Trophoblast cell (in vitro differentiated cells and primary cell): ENCODE measurements at regions not wholly inside any gene's neighbourhood (a gene's known extent, or its start where the extent isn't known, plus 50 kb on each side); places are given as distances from the start of the nearest gene placed in this dataset.
"Not testable (repeated sequence)": the region's sequence is repeated elsewhere in the genome, so short reads cannot be mapped to it uniquely, and the experiment has no call there.

ENCODE experiments used
- DNase-seq, 2 donors: peaks; one replicate each; pipeline ENCODE4 v3.0.0-alpha.2; 2016
- H2AFZ ChIP-seq: 2 replicates; pipeline ENCODE4 v1.6.1; 2013; ENCODE audit warnings: low read length, moderate library complexity, mild to moderate bottlenecking; ENCODE audit not compliant: insufficient read depth, poor library complexity
- H2AK5ac ChIP-seq: 2 replicates; pipeline ENCODE4 v1.6.1; 2013; ENCODE audit warnings: mild to moderate bottlenecking, low read length
- H2BK120ac ChIP-seq: 2 replicates; pipeline ENCODE4 v1.6.1; 2013; ENCODE audit warnings: low read length, mild to moderate bottlenecking, moderate library complexity; ENCODE audit not compliant: insufficient read depth, poor library complexity
- H2BK12ac ChIP-seq: 2 replicates; pipeline ENCODE4 v1.6.1; 2013; ENCODE audit warnings: mild to moderate bottlenecking, low read length, moderate library complexity
- H2BK5ac ChIP-seq: 2 replicates; pipeline ENCODE4 v1.6.1; 2013; ENCODE audit warnings: low read length, low read depth, moderate library complexity, mild to moderate bottlenecking; ENCODE audit not compliant: poor library complexity
- H3K14ac ChIP-seq: 2 replicates; pipeline ENCODE4 v1.6.1; 2013; ENCODE audit warnings: mild to moderate bottlenecking, low read length
- H3K18ac ChIP-seq: 2 replicates; pipeline ENCODE4 v1.6.1; 2013; ENCODE audit warnings: mild to moderate bottlenecking, low read length
- H3K23ac ChIP-seq: 2 replicates; pipeline ENCODE4 v1.6.1; 2013; ENCODE audit warnings: low read length
- H3K27ac ChIP-seq: 2 replicates; pipeline ENCODE4 v1.5.1; 2013; ENCODE audit warnings: low read depth, mild to moderate bottlenecking, inconsistent platforms, low read length, moderate library complexity
- H3K27me3 ChIP-seq: 2 replicates; pipeline ENCODE4 v1.6.1; 2013; ENCODE audit warnings: inconsistent platforms, mild to moderate bottlenecking, low read length, moderate library complexity; ENCODE audit not compliant: insufficient read depth
- H3K36me3 ChIP-seq, 2 experiments: 1 replicate in 1 of 2; 2 replicates in 1 of 2; pipeline ENCODE4 v1.6.1; 2013; ENCODE audit warnings: low read length in 2 of 2, mild to moderate bottlenecking in 2 of 2, moderate library complexity in 1 of 2; ENCODE audit not compliant: insufficient read depth in 2 of 2, control insufficient read depth in 1 of 2
- H3K4ac ChIP-seq: 2 replicates; pipeline ENCODE4 v1.6.1; 2013; ENCODE audit warnings: low read depth, mild to moderate bottlenecking, low read length, moderate library complexity
- H3K4me1 ChIP-seq, 2 experiments: 1 replicate in 1 of 2; 2 replicates in 1 of 2; pipeline ENCODE4 v1.6.1; 2013; ENCODE audit warnings: low read length in 2 of 2, mild to moderate bottlenecking in 2 of 2, moderate library complexity in 1 of 2; ENCODE audit not compliant: insufficient read depth in 2 of 2, control insufficient read depth in 1 of 2
- H3K4me2 ChIP-seq: 2 replicates; pipeline ENCODE4 v1.6.1; 2013; ENCODE audit warnings: inconsistent platforms, mild to moderate bottlenecking, low read length, moderate library complexity
- H3K4me3 ChIP-seq: 2 replicates; pipeline ENCODE4 v1.5.1; 2013; ENCODE audit warnings: mild to moderate bottlenecking, low read depth, low read length, inconsistent platforms
- H3K79me1 ChIP-seq: one replicate; pipeline ENCODE4 v1.6.1; 2013; ENCODE audit warnings: low read length
- H3K79me2 ChIP-seq: 2 replicates; pipeline ENCODE4 v1.6.1; 2013; ENCODE audit warnings: low read length, mild to moderate bottlenecking; ENCODE audit not compliant: control insufficient read depth, insufficient read depth, poor library complexity
- H3K9ac ChIP-seq: 2 replicates; pipeline ENCODE4 v1.6.1; 2013; ENCODE audit warnings: mild to moderate bottlenecking, low read length
- H3K9me3 ChIP-seq: 2 replicates; pipeline ENCODE4 v1.6.1; 2013; ENCODE audit warnings: low read depth, mild to moderate bottlenecking, control low read depth, inconsistent platforms, low read length; ENCODE audit not compliant: insufficient read depth
- H4K12ac ChIP-seq: 2 replicates; pipeline ENCODE4 v1.6.1; 2013; ENCODE audit warnings: low read depth, mild to moderate bottlenecking, low read length, moderate library complexity
- H4K8ac ChIP-seq: 2 replicates; pipeline ENCODE4 v1.6.1; 2013; ENCODE audit warnings: low read depth, mild to moderate bottlenecking, low read length, moderate library complexity
- H4K91ac ChIP-seq: one replicate; pipeline ENCODE4 v1.6.1; 2013; ENCODE audit warnings: low read depth, mild to moderate bottlenecking, low read length, moderate library complexity
- whole genome bisulfite sequencing: extraction: QIAGEN DNeasy Blood & Tissue Kit; methylation state at CpG from one replicate; pipeline ENCODE4 v1.1.7; 2013; ENCODE audit warnings: missing lambda C conversion rate; ENCODE audit not compliant: insufficient read length, insufficient coverage; ENCODE audit errors: extremely low coverage; 5-methylcytosine and 5-hydroxymethylcytosine counted together

- H2BK12ac ChIP-seq, result no peak overlapping the region
- H2AFZ ChIP-seq, result no peak overlapping the region
- H3K4me2 ChIP-seq, result no peak overlapping the region
- no peak overlapping the region for H3K4ac ChIP-seq
- H3K9ac ChIP-seq, result no peak overlapping the region
- H2AK5ac ChIP-seq, result no peak overlapping the region
- H2BK5ac ChIP-seq, result no peak overlapping the region
- no peaks in the 10 kb centered on the region for H3K4me1 ChIP-seq
- no peaks in the 10 kb centered on the region for H3K9me3 ChIP-seq
- H3K27ac ChIP-seq, result no peak overlapping the region
- H4K8ac ChIP-seq, result no peak overlapping the region
- H3K79me1 ChIP-seq, result no peaks in the 10 kb centered on the region
- no CpG with 5 or more reads among the region's 4 CpGs for WGBS
- no peak overlapping the region for H4K91ac ChIP-seq
- H3K4me3 ChIP-seq, result no peak overlapping the region
- no peak for DNase-seq
- no peak overlapping the region for H2BK120ac ChIP-seq
- no peaks in the 10 kb centered on the region for H3K36me3 ChIP-seq
- no peaks in the 10 kb centered on the region for H3K27me3 ChIP-seq
- no peak overlapping the region for H3K14ac ChIP-seq
- no peak overlapping the region for H3K18ac ChIP-seq
- H4K12ac ChIP-seq, result no peak overlapping the region
- H3K23ac ChIP-seq, result no peak overlapping the region
- no peaks in the 10 kb centered on the region for H3K79me2 ChIP-seq
These were observed 583.8 kb upstream of the ARID1B start for GRCh38 chr6:156193381-156193780.

- H3K79me1 ChIP-seq, result no peaks in the 10 kb centered on the region
- no peak for DNase-seq
- no peak overlapping the region for H3K27ac ChIP-seq
- no peak overlapping the region for H2AFZ ChIP-seq
- H3K23ac ChIP-seq, result no peak overlapping the region
- no peaks in the 10 kb centered on the region for H3K79me2 ChIP-seq
- no peak overlapping the region for H3K4ac ChIP-seq
- no peaks in the 10 kb centered on the region for H3K36me3 ChIP-seq
- no peak overlapping the region for H4K8ac ChIP-seq
- no peak overlapping the region for H2BK12ac ChIP-seq
- no peak overlapping the region for H2AK5ac ChIP-seq
- H4K91ac ChIP-seq, result no peak overlapping the region
- H4K12ac ChIP-seq, result no peak overlapping the region
- no peak overlapping the region for H2BK5ac ChIP-seq
- no peak overlapping the region for H2BK120ac ChIP-seq
- no peak overlapping the region for H3K18ac ChIP-seq
- H3K9ac ChIP-seq, result no peak overlapping the region
- no peak overlapping the region for H3K4me3 ChIP-seq
- no CpG with 5 or more reads among the region's 3 CpGs for WGBS
- no peak overlapping the region for H3K14ac ChIP-seq
- H3K4me1 ChIP-seq, result no peaks in the 10 kb centered on the region
- no peaks in the 10 kb centered on the region for H3K27me3 ChIP-seq
- no peak overlapping the region for H3K4me2 ChIP-seq
- H3K9me3 ChIP-seq, result no peaks in the 10 kb centered on the region
These were observed 585.3 kb upstream of the ARID1B start for GRCh38 chr6:156191895-156192294.

GRCh38 chr6:156191390-156191789, 585.8 kb upstream of the ARID1B start:
- not testable (repeated sequence) for H3K27ac ChIP-seq, H3K23ac ChIP-seq, H4K12ac ChIP-seq, H2AK5ac ChIP-seq, H3K4me3 ChIP-seq, H3K36me3 ChIP-seq, H4K8ac ChIP-seq, DNase-seq, H3K4ac ChIP-seq, H3K79me2 ChIP-seq, H3K4me1 ChIP-seq, H2BK5ac ChIP-seq, H3K9ac ChIP-seq, H3K4me2 ChIP-seq, H2AFZ ChIP-seq, H3K79me1 ChIP-seq, H3K9me3 ChIP-seq, H3K14ac ChIP-seq, H3K18ac ChIP-seq, H2BK120ac ChIP-seq, H2BK12ac ChIP-seq, H4K91ac ChIP-seq, H3K27me3 ChIP-seq

GRCh38 chr6:156190270-156190669, 586.9 kb upstream of the ARID1B start:
- H2BK120ac ChIP-seq, result no peak overlapping the region

GRCh38 chr6:156189714-156190113, 587.5 kb upstream of the ARID1B start:
- Histone ChIP-seq H3K27ac (no peak overlapping the region), H3K14ac (no peak overlapping the region), H4K12ac (no peak overlapping the region), H3K23ac (no peak overlapping the region), H3K79me1 (no peaks in the 10 kb centered on the region), H3K79me2 (no peaks in the 10 kb centered on the region), H3K4me3 (no peak overlapping the region), H3K4me1 (no peaks in the 10 kb centered on the region), H3K4me2 (no peak overlapping the region), H4K91ac (no peak overlapping the region), H3K4ac (no peak overlapping the region), H2AFZ (no peak overlapping the region), H3K36me3 (no peaks in the 10 kb centered on the region), H2AK5ac (no peak overlapping the region), H3K18ac (no peak overlapping the region), H2BK12ac (no peak overlapping the region), H3K9me3 (no peaks in the 10 kb centered on the region), H2BK5ac (no peak overlapping the region), H2BK120ac (no peak overlapping the region), H4K8ac (no peak overlapping the region), H3K27me3 (no peaks in the 10 kb centered on the region), H3K9ac (no peak overlapping the region)
- no peak for DNase-seq

More at GRCh38 chr6:156190270-156190669, 586.9 kb upstream of the ARID1B start:
- Histone ChIP-seq H3K9me3 (no peaks in the 10 kb centered on the region), H3K36me3 (no peaks in the 10 kb centered on the region), H2AK5ac (no peak overlapping the region), H3K79me1 (no peaks in the 10 kb centered on the region), H4K91ac (no peak overlapping the region), H3K18ac (no peak overlapping the region), H3K4me2 (no peak overlapping the region), H3K4ac (no peak overlapping the region), H2BK12ac (no peak overlapping the region), H4K8ac (no peak overlapping the region), H2BK5ac (no peak overlapping the region), H3K4me1 (no peaks in the 10 kb centered on the region), H3K27ac (no peak overlapping the region), H3K14ac (no peak overlapping the region), H3K79me2 (no peaks in the 10 kb centered on the region), H3K4me3 (no peak overlapping the region), H2AFZ (no peak overlapping the region), H3K9ac (no peak overlapping the region), H3K27me3 (no peaks in the 10 kb centered on the region), H3K23ac (no peak overlapping the region), H4K12ac (no peak overlapping the region)
- DNase-seq, result no peak
- WGBS, result no CpG with 5 or more reads among the region's 6 CpGs
